Small intestine (tissue), 7 donors: ENCODE measurements at regions not wholly inside any gene's neighbourhood (a gene's known extent, or its start where the extent isn't known, plus 50 kb on each side); places are given as distances from the start of the nearest gene placed in this dataset.

Experiments used
- DNase-seq, 2 donors: peaks; one replicate each; pipeline versions ENCODE4 v3.0.0 to v3.0.0-alpha.2; 2013
- FAIRE-seq: peaks from 2 replicates; lab custom pipeline; 2012; peaks lifted over from hg19 to GRCh38; lab: Jason Lieb, UNC
- H3K27ac ChIP-seq, 3 donors: one replicate each; pipeline ENCODE4 v1.5.1; 2013; ENCODE audit warnings: low read length in 2 of 3, mild to moderate bottlenecking in 2 of 3, control low read depth in 1 of 3, inconsistent platforms in 1 of 3, low read depth in 1 of 3, moderate library complexity in 1 of 3
- H3K27me3 ChIP-seq, 3 donors: one replicate each; pipeline ENCODE4 v1.6.1; 2013; ENCODE audit warnings: low read length in 3 of 3, inconsistent platforms in 1 of 3; ENCODE audit not compliant: control insufficient read depth in 3 of 3, insufficient read depth in 3 of 3
- H3K36me3 ChIP-seq, 3 donors: one replicate each; pipeline ENCODE4 v1.6.1; 2013; ENCODE audit warnings: low read length in 3 of 3, inconsistent platforms in 1 of 3, low read depth in 1 of 3, mild to moderate bottlenecking in 1 of 3, moderate library complexity in 1 of 3; ENCODE audit not compliant: control insufficient read depth in 3 of 3, insufficient read depth in 2 of 3
- H3K4me1 ChIP-seq, 3 donors: one replicate each; pipeline ENCODE4 v1.6.1; 2013; ENCODE audit warnings: low read length in 2 of 3, inconsistent platforms in 1 of 3, low read depth in 1 of 3, mild to moderate bottlenecking in 1 of 3, moderate library complexity in 1 of 3; ENCODE audit not compliant: control insufficient read depth in 3 of 3, insufficient read depth in 2 of 3
- H3K4me3 ChIP-seq, 3 donors: one replicate each; pipeline ENCODE4 v1.5.1; 2013; ENCODE audit warnings: low read length in 3 of 3, control low read depth in 1 of 3, inconsistent platforms in 1 of 3, low read depth in 1 of 3, mild to moderate bottlenecking in 1 of 3, moderate library complexity in 1 of 3
- H3K9me3 ChIP-seq, 2 donors: one replicate each; pipeline ENCODE4 v1.6.1; 2013; ENCODE audit warnings: low read depth in 1 of 2, low read length in 1 of 2; ENCODE audit not compliant: control insufficient read depth in 2 of 2, insufficient read depth in 1 of 2
- WGBS, 3 donors: extraction: QIAGEN DNeasy Blood & Tissue Kit; methylation state at CpG; one replicate each; pipeline ENCODE4 v1.1.7; 2013; 5-methylcytosine and 5-hydroxymethylcytosine counted together
- donor health status: healthy with polysubstance abuse.
- donor health status: control.
- donor health status: control.
- donor health status: Bipolar disorder and iron deficiency.
- donor health status: healthy.

GRCh38 chr7:22944510-22944909 lies 69.4 kb downstream of the HYCC1 start:
- peak; percentile 55 for FAIRE-seq
- no peaks in the 10 kb centered on the region for H3K9me3 ChIP-seq
- no peak overlapping the region for H3K4me3 ChIP-seq
- H3K36me3 ChIP-seq: no peaks in the 10 kb centered on the region
- no peaks in the 10 kb centered on the region for H3K27me3 ChIP-seq
- peak; percentile 24 to 78 for DNase-seq
- WGBS, 3 donors: 56 to 69% (median 61%) methylated on average over 2 of the region's 2 CpGs
- H3K27ac ChIP-seq: peak overlapping the region in 1 of 3 donors; percentile 32
- peaks cover 0 to 11% (median 4%) of the 10 kb centered on the region in 3 donors for H3K4me1 ChIP-seq

- FAIRE-seq (no peak), DNase-seq (peak in 1 of 2 donors; percentile 31)
- peak overlapping the region in 1 of 3 donors; percentile 32 for H3K27ac ChIP-seq
- H3K4me3 ChIP-seq: no peak overlapping the region
- no peaks in the 10 kb centered on the region for H3K36me3 ChIP-seq
- H3K9me3 ChIP-seq: no peaks in the 10 kb centered on the region
- H3K4me1 ChIP-seq: peaks cover 0 to 11% (median 4%) of the 10 kb centered on the region in 3 donors
- H3K27me3 ChIP-seq: no peaks in the 10 kb centered on the region
- 76 to 88% (median 85%) methylated on average over 6 of the region's 6 CpGs for WGBS, 3 donors
Observed at GRCh38 chr7:22944022-22944421, 69.9 kb downstream of the HYCC1 start.

GRCh38 chr7:22942191-22942590 lies 71.7 kb downstream of the HYCC1 start:
- no peak overlapping the region for H3K4me3 ChIP-seq
- no peaks in the 10 kb centered on the region for H3K36me3 ChIP-seq
- 69 to 94% (median 87%) methylated on average over 2 of the region's 2 CpGs for WGBS, 3 donors
- H3K27ac ChIP-seq: no peak overlapping the region
- no peaks in the 10 kb centered on the region for H3K9me3 ChIP-seq
- DNase-seq (no peak), FAIRE-seq (no peak)
- H3K4me1 ChIP-seq: peaks cover 0 to 8% (median 0%) of the 10 kb centered on the region in 3 donors
- no peaks in the 10 kb centered on the region for H3K27me3 ChIP-seq

- no peak overlapping the region for H3K27ac ChIP-seq
- no peak for FAIRE-seq
Observed at GRCh38 chr7:22939842-22940241, 74.1 kb downstream of the HYCC1 start.

GRCh38 chr7:22937946-22938345 lies 76.0 kb downstream of the HYCC1 start:
- H3K9me3 ChIP-seq: no peaks in the 10 kb centered on the region
- peaks cover 0 to 12% (median 0%) of the 10 kb centered on the region in 3 donors for H3K4me1 ChIP-seq
- H3K27me3 ChIP-seq: no peaks in the 10 kb centered on the region
- FAIRE-seq (no peak), DNase-seq (no peak)
- no peak overlapping the region for H3K4me3 ChIP-seq
- 88 to 96% (median 94%) methylated on average over 1 of the region's 1 CpG for WGBS, 3 donors
- no peaks in the 10 kb centered on the region for H3K36me3 ChIP-seq
- H3K27ac ChIP-seq: no peak overlapping the region

More at GRCh38 chr7:22939842-22940241, 74.1 kb downstream of the HYCC1 start:
- no peaks in the 10 kb centered on the region for H3K27me3 ChIP-seq
- no peak for DNase-seq
- WGBS, 3 donors: 64 to 92% (median 78%) methylated on average over 1 of the region's 1 CpG
- peaks cover 0 to 10% (median 0%) of the 10 kb centered on the region in 3 donors for H3K4me1 ChIP-seq
- no peak overlapping the region for H3K4me3 ChIP-seq
- H3K36me3 ChIP-seq: no peaks in the 10 kb centered on the region
- no peaks in the 10 kb centered on the region for H3K9me3 ChIP-seq

- H3K4me1 ChIP-seq: peaks cover 0 to 12% (median 0%) of the 10 kb centered on the region in 3 donors
- no peaks in the 10 kb centered on the region for H3K9me3 ChIP-seq
- FAIRE-seq (no peak), DNase-seq (no peak)
- no peaks in the 10 kb centered on the region for H3K27me3 ChIP-seq
- no peak overlapping the region for H3K27ac ChIP-seq
- H3K4me3 ChIP-seq: no peak overlapping the region
- 94 to 97% (median 95%) methylated on average over 3 of the region's 3 CpGs for WGBS, 3 donors
- no peaks in the 10 kb centered on the region for H3K36me3 ChIP-seq
Observed at GRCh38 chr7:22936246-22936645, 77.7 kb downstream of the HYCC1 start.

GRCh38 chr7:22935269-22935668 lies 78.7 kb downstream of the HYCC1 start:
- peaks cover 0 to 12% (median 0%) of the 10 kb centered on the region in 3 donors for H3K4me1 ChIP-seq
- no peak for FAIRE-seq

GRCh38 chr7:22934473-22935065 lies 79.4 kb downstream of the HYCC1 start:
- Histone ChIP-seq H3K9me3 (no peaks in the 10 kb centered on the region), H3K36me3 (no peaks in the 10 kb centered on the region), H3K4me3 (no peak overlapping the region), H3K27ac (peak overlapping the region in 1 of 3 donors; percentile 55), H3K27me3 (no peaks in the 10 kb centered on the region), H3K4me1 (peaks cover 0 to 12% (median 0%) of the 10 kb centered on the region in 3 donors)
- 45 to 51% (median 47%) methylated on average over 4 of the region's 4 CpGs for WGBS, 3 donors
- FAIRE-seq (no peak), DNase-seq (peak in 1 of 2 donors; percentile 68)

More at GRCh38 chr7:22935269-22935668, 78.7 kb downstream of the HYCC1 start:
- 0 to 38% (median 24%) methylated on average over 1 of the region's 1 CpG for WGBS, 3 donors
- DNase-seq: no peak
- Histone ChIP-seq H3K36me3 (no peaks in the 10 kb centered on the region), H3K9me3 (no peaks in the 10 kb centered on the region), H3K27ac (no peak overlapping the region), H3K27me3 (no peaks in the 10 kb centered on the region), H3K4me3 (no peak overlapping the region)
